DOHH2 (cell line): ENCODE measurements at regions not wholly inside any gene's neighbourhood (a gene's known extent, or its start where the extent isn't known, plus 50 kb on each side); places are given as distances from the start of the nearest gene placed in this dataset.
"Not testable (repeated sequence)": the region's sequence is repeated elsewhere in the genome, so short reads cannot be mapped to it uniquely, and the experiment has no call there.

Experiments used
- H3F3A ChIP-seq: fragments of 200-600 bp; sonication (generic), shearing (Covaris generic); 2 replicates; pipeline ENCODE4 v1.6.0; 2016; ENCODE audit warnings: antibody characterized with exemption, mild to moderate bottlenecking; ENCODE audit not compliant: control insufficient read depth, insufficient read depth
- H3K27ac ChIP-seq: fragments of 200-600 bp; sonication (generic); 2 replicates; pipeline ENCODE4 v1.5.1; 2014; ENCODE audit warnings: low read depth, mild to moderate bottlenecking, low read length, moderate library complexity
- H3K27me3 ChIP-seq: fragments of 200-600 bp; sonication (generic); 2 replicates; pipeline ENCODE4 v1.6.1; 2014; ENCODE audit warnings: mild to moderate bottlenecking, low read length, mixed read lengths; ENCODE audit not compliant: control insufficient read depth
- H3K36me3 ChIP-seq: fragments of 200-600 bp; sonication (generic); 2 replicates; pipeline ENCODE4 v1.6.1; 2014; ENCODE audit warnings: mild to moderate bottlenecking, low read length, moderate library complexity, mixed read lengths; ENCODE audit not compliant: control insufficient read depth
- H3K4me1 ChIP-seq: fragments of 200-600 bp; sonication (generic); 2 replicates; pipeline ENCODE4 v1.6.1; 2014; ENCODE audit warnings: mild to moderate bottlenecking, low read length, mixed read lengths; ENCODE audit not compliant: control insufficient read depth
- H3K4me2 ChIP-seq: fragments of 200-600 bp; sonication (generic); 2 replicates; pipeline ENCODE4 v1.6.0; 2014; ENCODE audit warnings: mild to moderate bottlenecking, low read length, moderate library complexity
- H3K4me3 ChIP-seq: fragments of 200-600 bp; sonication (generic); 2 replicates; pipeline ENCODE4 v1.5.1; 2014; ENCODE audit warnings: mild to moderate bottlenecking, low read length, mixed read lengths
- H3K79me2 ChIP-seq: fragments of 200-600 bp; sonication (generic); 2 replicates; pipeline ENCODE4 v1.6.1; 2014; ENCODE audit warnings: mild to moderate bottlenecking, low read length, mixed read lengths; ENCODE audit not compliant: control insufficient read depth
- H3K9me2 ChIP-seq: fragments of 200-600 bp; sonication (generic); replicated peaks from 2 replicates; pipeline ENCODE4 v1.6.1; 2014; ENCODE audit warnings: mild to moderate bottlenecking, low read length, mixed read lengths; ENCODE audit not compliant: control insufficient read depth
- H3K9me3 ChIP-seq: fragments of 200-600 bp; sonication (generic); 2 replicates; pipeline ENCODE4 v1.6.1; 2014; ENCODE audit warnings: antibody characterized with exemption, low read length, mixed read lengths; ENCODE audit not compliant: control insufficient read depth, insufficient read depth
- H4K20me1 ChIP-seq: fragments of 200-600 bp; sonication (generic); 2 replicates; pipeline ENCODE4 v1.6.0; 2014; ENCODE audit warnings: low read depth, mild to moderate bottlenecking, antibody characterized with exemption, low read length, moderate library complexity; ENCODE audit not compliant: control insufficient read depth, insufficient read depth
- EZH2phosphoT487 ChIP-seq: fragments of 200-600 bp; sonication (generic); IDR thresholded peaks from 2 replicates; pipeline ENCODE4 v1.6.1; 2017; ENCODE audit warnings: borderline replicate concordance, mild to moderate bottlenecking, antibody characterized with exemption, low read length, moderate library complexity, mixed read lengths
- TF ChIP-seq, protein P1 (sequence below): fragments of 200-600 bp; sonication (generic); IDR thresholded peaks from one replicate; pipeline ENCODE4 v1.5.1; 2014; ENCODE audit warnings: antibody characterized with exemption, mild to moderate bottlenecking, low read depth, low read length; ENCODE audit not compliant: poor library complexity, severe bottlenecking

GRCh38 chr13:50745542-50746115 is 97.9 kb downstream of the DLEU7 start:
- no peak overlapping the region for H3K4me3 ChIP-seq
- H3K27ac ChIP-seq, result no peak overlapping the region
- no peaks in the 10 kb centered on the region for H3K27me3 ChIP-seq
- H4K20me1 ChIP-seq, result no peaks in the 10 kb centered on the region
- no peaks in the 10 kb centered on the region for H3F3A ChIP-seq
- H3K4me2 ChIP-seq, result no peak overlapping the region
- H3K36me3 ChIP-seq, result no peaks in the 10 kb centered on the region
- H3K4me1 ChIP-seq, result no peaks in the 10 kb centered on the region
- no peaks in the 10 kb centered on the region for H3K9me2 ChIP-seq
- TF ChIP-seq EZH2phosphoT487, result no peak
- TF ChIP-seq, protein P1, sequence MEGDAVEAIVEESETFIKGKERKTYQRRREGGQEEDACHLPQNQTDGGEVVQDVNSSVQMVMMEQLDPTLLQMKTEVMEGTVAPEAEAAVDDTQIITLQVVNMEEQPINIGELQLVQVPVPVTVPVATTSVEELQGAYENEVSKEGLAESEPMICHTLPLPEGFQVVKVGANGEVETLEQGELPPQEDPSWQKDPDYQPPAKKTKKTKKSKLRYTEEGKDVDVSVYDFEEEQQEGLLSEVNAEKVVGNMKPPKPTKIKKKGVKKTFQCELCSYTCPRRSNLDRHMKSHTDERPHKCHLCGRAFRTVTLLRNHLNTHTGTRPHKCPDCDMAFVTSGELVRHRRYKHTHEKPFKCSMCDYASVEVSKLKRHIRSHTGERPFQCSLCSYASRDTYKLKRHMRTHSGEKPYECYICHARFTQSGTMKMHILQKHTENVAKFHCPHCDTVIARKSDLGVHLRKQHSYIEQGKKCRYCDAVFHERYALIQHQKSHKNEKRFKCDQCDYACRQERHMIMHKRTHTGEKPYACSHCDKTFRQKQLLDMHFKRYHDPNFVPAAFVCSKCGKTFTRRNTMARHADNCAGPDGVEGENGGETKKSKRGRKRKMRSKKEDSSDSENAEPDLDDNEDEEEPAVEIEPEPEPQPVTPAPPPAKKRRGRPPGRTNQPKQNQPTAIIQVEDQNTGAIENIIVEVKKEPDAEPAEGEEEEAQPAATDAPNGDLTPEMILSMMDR, result no peak
- H3K9me3 ChIP-seq, result no peaks in the 10 kb centered on the region
- no peaks in the 10 kb centered on the region for H3K79me2 ChIP-seq

GRCh38 chr13:50747737-50748350 is 95.6 kb downstream of the DLEU7 start:
- H4K20me1 ChIP-seq, result no peaks in the 10 kb centered on the region
- no peaks in the 10 kb centered on the region for H3K36me3 ChIP-seq
- no peaks in the 10 kb centered on the region for H3F3A ChIP-seq
- TF ChIP-seq EZH2phosphoT487, result no peak
- TF ChIP-seq, protein P1, result no peak
- no peaks in the 10 kb centered on the region for H3K79me2 ChIP-seq
- H3K4me3 ChIP-seq, result no peak overlapping the region
- H3K27me3 ChIP-seq, result no peaks in the 10 kb centered on the region
- H3K9me2 ChIP-seq, result no peaks in the 10 kb centered on the region
- no peaks in the 10 kb centered on the region for H3K9me3 ChIP-seq
- no peaks in the 10 kb centered on the region for H3K4me1 ChIP-seq
- no peak overlapping the region for H3K27ac ChIP-seq
- no peak overlapping the region for H3K4me2 ChIP-seq

- not testable (repeated sequence) for H3K9me3 ChIP-seq, H4K20me1 ChIP-seq, H3K36me3 ChIP-seq, H3K4me2 ChIP-seq, H3K4me3 ChIP-seq, H3K27me3 ChIP-seq, H3K27ac ChIP-seq, H3K79me2 ChIP-seq, H3K9me2 ChIP-seq, H3F3A ChIP-seq
- H3K4me1 ChIP-seq, result peaks cover 14% of the 10 kb centered on the region
Measured at GRCh38 chr13:50753221-50753620, 90.3 kb downstream of the DLEU7 start.

DNA sequence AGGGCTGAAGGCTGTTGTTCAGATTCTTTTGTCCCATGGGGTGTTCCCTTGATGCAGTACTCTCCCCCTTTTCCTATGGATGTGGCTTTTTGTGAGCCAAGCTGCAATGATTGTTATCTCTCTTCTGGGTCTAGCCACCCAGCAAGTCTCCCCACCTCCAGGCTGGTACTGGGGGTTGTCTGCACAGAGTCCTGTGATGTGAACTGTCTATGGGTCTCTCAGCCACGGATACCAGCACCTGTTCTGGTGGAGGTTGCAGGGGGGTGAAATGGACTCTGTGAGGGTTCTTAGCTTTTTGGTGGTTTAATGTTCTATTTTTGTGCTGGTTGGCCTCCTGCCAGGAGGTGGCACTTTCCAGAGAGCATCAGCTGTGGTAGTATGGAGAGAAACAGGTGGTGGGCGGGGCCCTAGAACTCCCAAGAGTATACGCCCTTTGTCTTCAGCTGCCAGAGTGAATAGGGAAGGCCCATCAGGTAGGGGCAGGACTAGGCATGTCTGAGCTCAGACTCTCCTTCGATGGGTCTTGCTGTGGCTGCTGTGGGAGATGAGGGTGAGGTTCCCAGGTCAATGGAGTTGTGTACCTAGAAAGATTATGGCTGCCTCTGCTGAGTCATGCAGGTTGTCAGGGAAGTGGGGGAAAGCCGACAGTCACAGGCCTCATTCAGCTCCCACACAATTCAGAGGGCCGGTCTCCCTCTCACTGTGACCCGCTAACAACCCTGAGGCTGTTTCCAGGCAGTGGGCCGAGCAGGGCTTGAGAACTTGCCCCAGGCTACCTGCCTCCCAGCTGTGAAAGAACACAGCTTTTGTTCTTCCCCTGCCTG is 87.4 kb downstream of the DLEU7 start:
- not testable (repeated sequence) for H3K9me2 ChIP-seq, H3K36me3 ChIP-seq, H3K27me3 ChIP-seq, H3K79me2 ChIP-seq, H4K20me1 ChIP-seq, H3K9me3 ChIP-seq, H3K4me3 ChIP-seq, H3K27ac ChIP-seq, H3F3A ChIP-seq
- peaks cover 14% of the 10 kb centered on the region for H3K4me1 ChIP-seq
- H3K4me2 ChIP-seq, result peak overlapping the region; percentile 12
